ENCODE measurements at regions not wholly inside any gene's neighbourhood (a gene's known extent, or its start where the extent isn't known, plus 50 kb on each side); places are given as distances from the start of the nearest gene placed in this dataset.

- TF ChIP-seq CTCF (IDR thresholded peaks at IDR 0.05; ENCODE audit: low read depth, low read length, missing control alignments) = no peak
- DNase-seq (ENCODE audit: extremely low read depth, low read depth) = no peak
- no peak overlapping the region for H3K4me3 ChIP-seq (replicated peaks; ENCODE audit: low read depth, low read length)
These were observed 364.1 kb downstream of the TOX3 start for GRCh38 chr16:52182840-52183239.

- DNase-seq (ENCODE audit: extremely low read depth, low read depth) = no peak
- TF ChIP-seq CTCF (IDR thresholded peaks at IDR 0.05; ENCODE audit: low read depth, low read length, missing control alignments) = no peak
- no peak overlapping the region for H3K4me3 ChIP-seq (replicated peaks; ENCODE audit: low read depth, low read length)
These were observed 372.8 kb downstream of the TOX3 start for GRCh38 chr16:52174168-52174567.

- TF ChIP-seq CTCF (IDR thresholded peaks at IDR 0.05; ENCODE audit: low read depth, low read length, missing control alignments) = no peak
These were observed 375.5 kb downstream of the TOX3 start for GRCh38 chr16:52171481-52171880.

GRCh38 chr16:52167328-52167727 is 379.6 kb downstream of the TOX3 start:
- no peak overlapping the region for H3K4me3 ChIP-seq (replicated peaks; ENCODE audit: low read depth, low read length)
- no peak for TF ChIP-seq CTCF (IDR thresholded peaks at IDR 0.05; ENCODE audit: low read depth, low read length, missing control alignments)
- no peak for DNase-seq (ENCODE audit: extremely low read depth, low read depth)

More at GRCh38 chr16:52171481-52171880, 375.5 kb downstream of the TOX3 start:
- no peak overlapping the region for H3K4me3 ChIP-seq (replicated peaks; ENCODE audit: low read depth, low read length)
- DNase-seq (ENCODE audit: extremely low read depth, low read depth) = no peak

GRCh38 chr16:52165961-52166360 is 381.0 kb downstream of the TOX3 start:
- DNase-seq (ENCODE audit: extremely low read depth, low read depth) = no peak
- TF ChIP-seq CTCF (IDR thresholded peaks at IDR 0.05; ENCODE audit: low read depth, low read length, missing control alignments) = no peak
- no peak overlapping the region for H3K4me3 ChIP-seq (replicated peaks; ENCODE audit: low read depth, low read length)

GRCh38 chr16:52149003-52149402 is 397.9 kb downstream of the TOX3 start:
- no peak for TF ChIP-seq CTCF (IDR thresholded peaks at IDR 0.05; ENCODE audit: low read depth, low read length, missing control alignments)
- no peak overlapping the region for H3K4me3 ChIP-seq (replicated peaks; ENCODE audit: low read depth, low read length)
- DNase-seq (ENCODE audit: extremely low read depth, low read depth) = no peak

GRCh38 chr16:52141871-52142270 is 405.1 kb downstream of the TOX3 start:
- TF ChIP-seq CTCF (IDR thresholded peaks at IDR 0.05; ENCODE audit: low read depth, low read length, missing control alignments) = no peak
- DNase-seq (ENCODE audit: extremely low read depth, low read depth) = no peak
- no peak overlapping the region for H3K4me3 ChIP-seq (replicated peaks; ENCODE audit: low read depth, low read length)

All from HFF-Myc (cell line).